Loucy (cell line): ENCODE measurements at regions not wholly inside any gene's neighbourhood (a gene's known extent, or its start where the extent isn't known, plus 50 kb on each side); places are given as distances from the start of the nearest gene placed in this dataset.

ENCODE experiments used
- H2AFZ ChIP-seq: fragments of 200-600 bp; sonication (generic); 2 replicates; pipeline ENCODE4 v1.6.0; 2016; ENCODE audit warnings: antibody characterized with exemption, mild to moderate bottlenecking, low read length, moderate library complexity
- H3F3A ChIP-seq: fragments of 200-600 bp; 2 replicates; pipeline ENCODE4 v1.6.0; 2016; ENCODE audit warnings: antibody characterized with exemption, low read depth, mild to moderate bottlenecking
- H3K27me3 ChIP-seq: fragments of 200-600 bp; sonication (generic); 2 replicates; pipeline ENCODE4 v1.6.1; 2014; ENCODE audit warnings: low read length, mild to moderate bottlenecking; ENCODE audit not compliant: insufficient read depth, poor library complexity, severe bottlenecking
- H3K36me3 ChIP-seq: fragments of 200-600 bp; sonication (generic); 2 replicates; pipeline ENCODE4 v1.6.1; 2016; ENCODE audit warnings: low read length; ENCODE audit not compliant: insufficient read depth
- H3K4me1 ChIP-seq: fragments of 200-600 bp; sonication (generic); 2 replicates; pipeline ENCODE4 v1.5.1; 2014; ENCODE audit warnings: low read length, mild to moderate bottlenecking; ENCODE audit not compliant: insufficient read depth, poor library complexity, severe bottlenecking
- H3K4me2 ChIP-seq: fragments of 200-600 bp; sonication (generic); 2 replicates; pipeline ENCODE4 v1.6.0; 2014; ENCODE audit warnings: antibody characterized with exemption, low read length, low read depth, mild to moderate bottlenecking; ENCODE audit not compliant: poor library complexity, severe bottlenecking
- H3K4me3 ChIP-seq: fragments of 200-600 bp; sonication (generic); 2 replicates; pipeline ENCODE4 v1.5.1; 2014; ENCODE audit warnings: low read length, mild to moderate bottlenecking, mixed read lengths; ENCODE audit not compliant: poor library complexity, severe bottlenecking
- H3K79me2 ChIP-seq: fragments of 200-600 bp; sonication (generic); 2 replicates; pipeline ENCODE4 v1.6.1; 2014; ENCODE audit warnings: low read length; ENCODE audit not compliant: insufficient read depth
- H3K9ac ChIP-seq: fragments of 200-600 bp; sonication (generic); 2 replicates; pipeline ENCODE4 v1.6.0; 2014; ENCODE audit warnings: mild to moderate bottlenecking, low read depth, low read length, moderate library complexity; ENCODE audit not compliant: poor library complexity, severe bottlenecking
- H3K9me2 ChIP-seq: fragments of 200-600 bp; sonication (generic); replicated peaks from 2 replicates; pipeline ENCODE4 v1.6.1; 2016; ENCODE audit warnings: low read depth, low read length, mixed read lengths
- H3K9me3 ChIP-seq: fragments of 200-600 bp; sonication (generic); 2 replicates; pipeline ENCODE4 v1.6.1; 2014; ENCODE audit warnings: mild to moderate bottlenecking, antibody characterized with exemption, low read length, low read depth; ENCODE audit not compliant: insufficient read depth
- H4K20me1 ChIP-seq: fragments of 200-600 bp; sonication (generic); 2 replicates; pipeline ENCODE4 v1.6.0; 2014; ENCODE audit warnings: antibody characterized with exemption, low read length, mild to moderate bottlenecking; ENCODE audit not compliant: insufficient read depth, poor library complexity, severe bottlenecking
- CTCF ChIP-seq: fragments of 200-600 bp; sonication (generic); conservative IDR thresholded peaks from 2 replicates; pipeline ENCODE4 v1.5.1; 2014; ENCODE audit warnings: mild to moderate bottlenecking, antibody characterized with exemption, low read length
- EZH2phosphoT487 ChIP-seq: fragments of 200-600 bp; IDR thresholded peaks from 2 replicates; pipeline ENCODE4 v1.6.1; 2018; ENCODE audit warnings: antibody characterized with exemption, mild to moderate bottlenecking, moderate library complexity, borderline replicate concordance

GRCh38 chr3:69496856-69497255 lies 111.0 kb upstream of the FRMD4B start:
- TF ChIP-seq CTCF, result no peak
- TF ChIP-seq EZH2phosphoT487, result no peak
- Histone ChIP-seq H3K9me3 (no peaks in the 10 kb centered on the region), H3K9me2 (no peaks in the 10 kb centered on the region), H3K4me1 (no peaks in the 10 kb centered on the region), H2AFZ (no peak overlapping the region), H3K27me3 (no peaks in the 10 kb centered on the region), H4K20me1 (no peaks in the 10 kb centered on the region), H3K36me3 (no peaks in the 10 kb centered on the region), H3K9ac (no peak overlapping the region), H3K79me2 (no peaks in the 10 kb centered on the region), H3K4me3 (no peak overlapping the region), H3F3A (no peaks in the 10 kb centered on the region), H3K4me2 (no peak overlapping the region)

GRCh38 chr3:69494185-69494584 lies 108.3 kb upstream of the FRMD4B start:
- Histone ChIP-seq H3K9me3 (no peaks in the 10 kb centered on the region; the same call in 1 of the 2 replicates), H4K20me1 (no peaks in the 10 kb centered on the region), H3K27me3 (no peaks in the 10 kb centered on the region), H3K9me2 (no peaks in the 10 kb centered on the region), H3K79me2 (no peaks in the 10 kb centered on the region), H3F3A (no peaks in the 10 kb centered on the region), H2AFZ (no peak overlapping the region), H3K9ac (no peak overlapping the region), H3K4me2 (no peak overlapping the region), H3K4me1 (no peaks in the 10 kb centered on the region), H3K36me3 (no peaks in the 10 kb centered on the region), H3K4me3 (no peak overlapping the region)
- TF ChIP-seq CTCF (no peak), EZH2phosphoT487 (no peak)

GRCh38 chr3:69493157-69493556 lies 107.3 kb upstream of the FRMD4B start:
- Histone ChIP-seq H3K4me1 (no peaks in the 10 kb centered on the region), H3K9me3 (no peaks in the 10 kb centered on the region; the same call in 1 of the 2 replicates), H2AFZ (no peak overlapping the region), H3K9ac (no peak overlapping the region), H3F3A (no peaks in the 10 kb centered on the region), H3K36me3 (no peaks in the 10 kb centered on the region), H4K20me1 (no peaks in the 10 kb centered on the region), H3K4me2 (no peak overlapping the region), H3K9me2 (no peaks in the 10 kb centered on the region), H3K4me3 (no peak overlapping the region), H3K27me3 (no peaks in the 10 kb centered on the region), H3K79me2 (no peaks in the 10 kb centered on the region)
- no peak for TF ChIP-seq CTCF
- no peak for TF ChIP-seq EZH2phosphoT487
